Peyer's patch (tissue), 4 donors: ENCODE measurements at regions not wholly inside any gene's neighbourhood (a gene's known extent, or its start where the extent isn't known, plus 50 kb on each side); places are given as distances from the start of the nearest gene placed in this dataset.

ENCODE experiments used
- POLR2A ChIP-seq, 2 donors: fragments of 450-650 bp; IDR thresholded peaks; one replicate each; pipeline ENCODE4 v1.5.1; 2017; ENCODE audit warnings: antibody characterized with exemption in 2 of 2, mild to moderate bottlenecking in 2 of 2, moderate library complexity in 2 of 2
- TF ChIP-seq, protein P1 (sequence below), 6 experiments: fragments of 450-650 bp in 4 of 6; fragments of 200-600 bp in 2 of 6; sonication (generic) in 1 of 6; IDR thresholded peaks; one replicate each; pipeline ENCODE4 v1.5.1; 2017 to 2019; ENCODE audit warnings: antibody characterized with exemption in 6 of 6, mild to moderate bottlenecking in 3 of 6, moderate library complexity in 1 of 6

DNA sequence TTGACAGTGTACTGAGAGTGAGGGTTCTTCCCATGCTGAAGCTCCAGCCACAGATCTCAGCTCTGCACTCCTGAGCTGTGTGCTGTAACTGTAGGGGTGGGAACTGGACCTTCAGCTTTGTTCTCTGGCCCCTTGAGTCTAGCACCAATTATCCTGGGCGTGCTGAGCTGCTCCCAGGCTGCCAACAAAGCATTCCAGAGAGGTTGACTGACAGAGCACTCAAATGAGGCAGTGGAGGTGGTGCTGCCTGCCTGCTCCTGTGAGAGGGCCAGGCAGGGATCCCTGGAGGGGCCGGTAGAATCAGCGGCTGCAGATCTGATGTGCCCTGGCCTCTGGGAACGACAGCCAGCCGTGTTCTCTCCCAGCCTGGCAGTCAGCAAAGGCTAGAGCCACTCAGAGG is 375.7 kb upstream of the AADAT start:
- TF ChIP-seq, protein P1, sequence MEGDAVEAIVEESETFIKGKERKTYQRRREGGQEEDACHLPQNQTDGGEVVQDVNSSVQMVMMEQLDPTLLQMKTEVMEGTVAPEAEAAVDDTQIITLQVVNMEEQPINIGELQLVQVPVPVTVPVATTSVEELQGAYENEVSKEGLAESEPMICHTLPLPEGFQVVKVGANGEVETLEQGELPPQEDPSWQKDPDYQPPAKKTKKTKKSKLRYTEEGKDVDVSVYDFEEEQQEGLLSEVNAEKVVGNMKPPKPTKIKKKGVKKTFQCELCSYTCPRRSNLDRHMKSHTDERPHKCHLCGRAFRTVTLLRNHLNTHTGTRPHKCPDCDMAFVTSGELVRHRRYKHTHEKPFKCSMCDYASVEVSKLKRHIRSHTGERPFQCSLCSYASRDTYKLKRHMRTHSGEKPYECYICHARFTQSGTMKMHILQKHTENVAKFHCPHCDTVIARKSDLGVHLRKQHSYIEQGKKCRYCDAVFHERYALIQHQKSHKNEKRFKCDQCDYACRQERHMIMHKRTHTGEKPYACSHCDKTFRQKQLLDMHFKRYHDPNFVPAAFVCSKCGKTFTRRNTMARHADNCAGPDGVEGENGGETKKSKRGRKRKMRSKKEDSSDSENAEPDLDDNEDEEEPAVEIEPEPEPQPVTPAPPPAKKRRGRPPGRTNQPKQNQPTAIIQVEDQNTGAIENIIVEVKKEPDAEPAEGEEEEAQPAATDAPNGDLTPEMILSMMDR (IDR thresholded peaks at IDR 0.05) = no peak
- no peak for TF ChIP-seq POLR2A (IDR thresholded peaks at IDR 0.05)
